ENCODE measurements at regions not wholly inside any gene's neighbourhood (a gene's known extent, or its start where the extent isn't known, plus 50 kb on each side); places are given as distances from the start of the nearest gene placed in this dataset.

GRCh38 chr2:6111781-6112261, 419.6 kb downstream of the SOX11 start:
- Histone ChIP-seq H3K4me3 (no peak overlapping the region), H3K4me1 (no peaks in the 10 kb centered on the region), H3K27ac (no peak overlapping the region), H3K36me3 (no peaks in the 10 kb centered on the region), H3K9me3 (no peaks in the 10 kb centered on the region), H3K27me3 (no peaks in the 10 kb centered on the region)
- no peak for DNase-seq (ENCODE audit: low spot score)
- no peak for TF ChIP-seq CTCF (IDR thresholded peaks at IDR 0.05)

GRCh38 chr2:6113786-6114185, 421.6 kb downstream of the SOX11 start:
- Histone ChIP-seq H3K4me1 (no peaks in the 10 kb centered on the region), H3K27me3 (no peaks in the 10 kb centered on the region), H3K4me3 (no peak overlapping the region), H3K27ac (no peak overlapping the region), H3K36me3 (no peaks in the 10 kb centered on the region), H3K9me3 (no peaks in the 10 kb centered on the region)
- TF ChIP-seq CTCF (IDR thresholded peaks at IDR 0.05): no peak
- no peak for DNase-seq (ENCODE audit: low spot score)

- H3K4me3 ChIP-seq: no peak overlapping the region
- no peak for TF ChIP-seq CTCF (IDR thresholded peaks at IDR 0.05)
- no peak for DNase-seq (ENCODE audit: low spot score)
- H3K36me3 ChIP-seq: no peaks in the 10 kb centered on the region
- H3K4me1 ChIP-seq: no peaks in the 10 kb centered on the region
- no peaks in the 10 kb centered on the region for H3K27me3 ChIP-seq
- H3K27ac ChIP-seq: no peak overlapping the region
- no peaks in the 10 kb centered on the region for H3K9me3 ChIP-seq
Observed at GRCh38 chr2:6127718-6128117, 435.5 kb downstream of the SOX11 start.

- no peak for TF ChIP-seq CTCF (IDR thresholded peaks at IDR 0.05)
- no peaks in the 10 kb centered on the region for H3K36me3 ChIP-seq
- no peak overlapping the region for H3K27ac ChIP-seq
- H3K9me3 ChIP-seq: peaks cover 0 to 19% of the 10 kb centered on the region in 2 donors
- no peak for DNase-seq (ENCODE audit: low spot score)
- no peaks in the 10 kb centered on the region for H3K27me3 ChIP-seq
- no peak overlapping the region for H3K4me3 ChIP-seq
- H3K4me1 ChIP-seq: no peaks in the 10 kb centered on the region
Observed at GRCh38 chr2:6139142-6139541, 447.0 kb downstream of the SOX11 start.

- Histone ChIP-seq H3K27me3 (no peaks in the 10 kb centered on the region), H3K27ac (no peak overlapping the region), H3K4me1 (no peaks in the 10 kb centered on the region), H3K36me3 (no peaks in the 10 kb centered on the region), H3K9me3 (peaks cover 0 to 22% of the 10 kb centered on the region in 2 donors), H3K4me3 (no peak overlapping the region)
- TF ChIP-seq CTCF (IDR thresholded peaks at IDR 0.05): no peak
- no peak for DNase-seq (ENCODE audit: low spot score)
Observed at GRCh38 chr2:6139916-6140315, 447.7 kb downstream of the SOX11 start.

- no peaks in the 10 kb centered on the region for H3K27me3 ChIP-seq
- H3K4me3 ChIP-seq: no peak overlapping the region
- H3K36me3 ChIP-seq: no peaks in the 10 kb centered on the region
- no peak for TF ChIP-seq CTCF (IDR thresholded peaks at IDR 0.05)
- no peaks in the 10 kb centered on the region for H3K4me1 ChIP-seq
- H3K9me3 ChIP-seq: peaks cover 0 to 22% of the 10 kb centered on the region in 2 donors
- H3K27ac ChIP-seq: no peak overlapping the region
- no peak for DNase-seq (ENCODE audit: low spot score)
Observed at GRCh38 chr2:6140509-6140908, 448.3 kb downstream of the SOX11 start.

Data from right atrium auricular region (tissue), 2 donors.